Fibroblast of lung (primary cell): ENCODE measurements at regions not wholly inside any gene's neighbourhood (a gene's known extent, or its start where the extent isn't known, plus 50 kb on each side); places are given as distances from the start of the nearest gene placed in this dataset.

ENCODE experiments used
- CTCF ChIP-seq, 2 donors: IDR thresholded peaks in 1 of 2; conservative IDR thresholded peaks in 1 of 2; 1 replicate in 1 of 2; 2 replicates in 1 of 2; pipeline ENCODE4 v1.5.1; 2011 to 2012; ENCODE audit warnings: low read length in 2 of 2, control low read depth in 1 of 2, inconsistent platforms in 1 of 2, low read depth in 1 of 2, mild to moderate bottlenecking in 1 of 2
- EZH2 ChIP-seq: IDR thresholded peaks from 2 replicates; pipeline ENCODE4 v1.5.1; 2012; ENCODE audit warnings: low read length, control low read depth, mild to moderate bottlenecking; ENCODE audit errors: missing control alignments

- TF ChIP-seq CTCF (conservative IDR thresholded peaks at IDR 0.05 in 1 of 2, IDR thresholded peaks at IDR 0.05 in 1 of 2; ENCODE audit: low read depth in 1 of 2, low read length in 2 of 2), result no peak
- TF ChIP-seq EZH2, result no peak
Observed at GRCh38 chr13:47413112-47413511, 516.3 kb upstream of the HTR2A start.
